Stimulated activated CD4-positive, alpha-beta T cell treated with anti-CD3 and anti-CD28 coated beads, Interleukin-4, amount 100 ng/mL, for 1 hour (primary cell): ENCODE measurements at regions not wholly inside any gene's neighbourhood (a gene's known extent, or its start where the extent isn't known, plus 50 kb on each side); places are given as distances from the start of the nearest gene placed in this dataset.

Experiments used
- DNase-seq: peaks from one replicate; pipeline ENCODE4 v3.0.0-alpha.2; 2020

DNA sequence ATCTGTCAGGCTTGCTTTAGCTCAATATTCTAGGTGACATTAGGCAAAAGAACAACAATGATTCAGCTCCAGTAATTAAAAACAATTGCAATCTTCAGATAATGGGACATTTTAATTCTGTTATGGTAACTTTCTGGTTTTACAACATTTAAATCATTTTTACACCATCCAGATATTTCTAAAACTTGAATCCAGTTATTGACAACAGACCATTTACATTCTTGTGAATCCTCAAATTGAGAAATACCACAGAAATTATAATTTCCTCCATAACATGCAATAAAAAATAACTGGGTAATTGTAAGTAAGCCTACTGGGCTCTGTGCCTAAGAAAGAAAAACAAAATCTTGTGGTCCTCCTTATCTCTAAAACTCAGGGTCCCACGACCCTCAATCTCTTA, 195.0 kb upstream of the S100G start:
- no peak for DNase-seq

DNA sequence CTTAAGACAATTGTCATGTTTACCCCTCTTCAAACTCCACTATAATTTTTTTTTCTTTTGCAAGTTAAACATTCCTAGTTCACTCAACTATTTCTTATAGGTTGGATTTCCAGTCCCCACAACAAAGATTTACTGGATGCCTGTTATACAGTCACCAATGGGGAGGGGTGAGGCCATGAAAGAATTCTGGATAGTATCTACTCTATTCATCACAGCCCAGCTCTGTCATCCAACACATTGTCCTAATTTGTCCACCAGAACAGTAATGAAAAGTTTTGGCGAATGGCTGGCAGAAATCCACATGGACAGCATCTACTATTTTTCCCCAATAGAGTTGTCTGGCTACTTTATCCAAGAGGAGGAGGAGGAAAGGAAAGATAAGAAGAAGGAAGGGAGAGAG, 192.7 kb upstream of the S100G start:
- no peak for DNase-seq

- DNase-seq, result no peak
Measured at GRCh38 chrX:16458208-16458607, 191.8 kb upstream of the S100G start.

DNA sequence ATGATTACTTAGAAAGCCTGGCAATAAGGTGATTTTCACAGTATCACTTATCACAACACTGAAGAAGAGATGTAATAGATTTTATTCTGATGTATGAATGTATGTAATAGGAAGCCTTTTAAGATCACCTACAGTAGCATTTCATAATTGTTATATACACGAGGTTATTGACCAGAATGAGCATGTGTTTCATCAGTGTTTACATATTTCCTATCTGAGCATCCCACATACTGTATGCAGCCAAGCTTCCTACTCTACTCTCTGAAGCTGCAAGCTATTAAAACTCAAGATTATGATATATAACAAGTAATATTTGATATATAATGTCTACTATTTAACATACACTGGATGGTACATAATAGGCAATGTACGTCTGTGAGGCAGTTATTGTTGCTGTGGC, 190.9 kb upstream of the S100G start:
- DNase-seq, result no peak

DNA sequence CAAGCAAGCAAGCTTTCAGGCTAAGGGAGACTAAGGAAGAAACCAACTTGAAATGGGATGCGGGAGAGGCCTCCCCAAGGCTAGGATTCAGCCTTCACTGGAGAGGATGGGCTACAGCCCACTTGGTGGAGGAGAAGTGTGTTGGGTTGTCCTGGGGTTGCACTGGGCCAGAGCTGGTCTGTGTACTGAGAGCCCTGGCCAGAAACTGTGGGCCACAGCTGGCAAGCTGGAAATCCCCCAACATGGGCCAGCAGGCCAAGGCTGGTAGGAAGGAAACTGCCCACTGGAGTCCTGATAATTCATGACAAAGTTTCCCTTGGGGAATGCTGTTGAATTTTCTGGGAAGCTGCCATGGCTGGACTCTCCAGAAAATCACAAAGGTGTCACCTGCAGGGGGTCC, 188.0 kb upstream of the S100G start:
- DNase-seq, result no peak

- DNase-seq, result no peak
Measured at GRCh38 chrX:16462912-16463311, 187.0 kb upstream of the S100G start.

DNA sequence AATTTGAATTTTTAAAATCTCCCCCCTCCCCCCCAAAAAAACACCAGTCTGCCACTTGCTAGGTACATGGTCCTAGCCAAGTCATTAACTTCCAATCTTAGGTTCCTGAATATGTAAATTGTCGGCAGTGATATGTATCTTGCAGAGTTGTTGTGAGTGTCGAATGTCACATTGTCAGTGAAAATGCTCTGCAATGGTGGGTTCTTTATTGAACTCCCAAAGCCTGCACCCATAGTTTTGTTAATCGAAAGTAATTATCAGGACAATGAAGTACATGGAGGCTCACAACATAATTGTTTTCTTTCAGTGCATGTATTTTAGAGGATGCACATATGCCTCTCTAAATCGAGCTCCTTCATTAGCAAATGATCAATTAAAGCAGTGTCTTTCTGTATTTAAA, 185.6 kb upstream of the S100G start:
- no peak for DNase-seq

DNA sequence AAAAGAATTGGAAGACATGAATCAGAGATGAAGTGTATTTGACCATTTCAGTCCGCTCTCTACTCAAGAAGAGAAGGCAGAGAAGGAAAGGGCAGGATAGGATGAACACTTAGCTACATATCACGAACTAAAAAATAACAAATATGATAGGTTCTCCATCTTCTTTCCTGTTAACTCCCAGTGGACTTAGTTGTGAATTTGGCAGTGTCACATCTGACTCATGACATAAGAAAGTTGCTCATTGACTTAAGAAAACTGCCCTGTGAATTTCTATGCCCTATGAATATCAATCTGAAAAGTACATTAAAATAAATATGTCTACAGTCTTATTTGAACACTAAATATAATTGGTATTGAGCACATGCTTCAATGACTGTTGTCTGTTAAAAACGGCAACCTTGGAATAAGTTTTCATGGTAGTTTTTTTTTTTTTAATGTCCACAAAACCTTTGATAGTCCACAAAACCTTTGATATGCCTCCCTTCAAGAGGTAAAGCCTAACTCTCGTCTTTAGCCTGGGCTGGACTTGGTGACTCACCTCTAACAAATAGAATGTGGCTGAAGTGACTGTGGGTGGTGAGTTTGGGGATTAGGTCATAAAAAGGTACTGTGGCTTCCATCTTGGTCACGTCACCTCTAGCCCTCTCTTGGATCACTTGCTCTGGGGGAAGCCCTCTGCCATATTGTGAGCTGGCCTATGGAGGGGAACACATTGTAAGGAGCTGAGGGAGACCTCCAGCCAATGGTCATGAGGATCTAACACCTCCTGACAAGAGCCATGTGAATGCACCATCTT, 184.7 kb upstream of the S100G start:
- DNase-seq, result no peak

- DNase-seq, result no peak
Measured at GRCh38 chrX:16466640-16467432, 183.1 kb upstream of the S100G start.

DNA sequence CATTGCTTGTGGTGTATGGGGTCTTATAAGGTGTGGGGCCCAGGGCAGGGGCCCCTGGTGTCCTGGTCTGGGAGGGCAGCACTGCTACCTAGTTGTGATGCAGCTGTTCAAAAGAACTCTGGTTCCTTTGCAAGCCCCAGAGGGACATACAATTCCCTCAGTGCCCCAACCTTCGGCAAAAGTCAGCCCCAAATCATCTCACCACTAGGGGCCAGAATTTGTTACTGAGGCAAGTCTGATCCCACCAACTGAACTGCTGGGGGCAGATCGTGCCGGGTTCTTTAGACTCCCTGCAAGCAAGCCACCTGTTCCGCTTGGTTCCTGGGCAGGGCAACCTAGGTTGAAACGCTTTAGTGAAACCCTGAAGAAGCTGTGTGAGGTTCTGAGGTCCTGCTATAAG, 180.1 kb upstream of the S100G start:
- DNase-seq, result no peak

DNA sequence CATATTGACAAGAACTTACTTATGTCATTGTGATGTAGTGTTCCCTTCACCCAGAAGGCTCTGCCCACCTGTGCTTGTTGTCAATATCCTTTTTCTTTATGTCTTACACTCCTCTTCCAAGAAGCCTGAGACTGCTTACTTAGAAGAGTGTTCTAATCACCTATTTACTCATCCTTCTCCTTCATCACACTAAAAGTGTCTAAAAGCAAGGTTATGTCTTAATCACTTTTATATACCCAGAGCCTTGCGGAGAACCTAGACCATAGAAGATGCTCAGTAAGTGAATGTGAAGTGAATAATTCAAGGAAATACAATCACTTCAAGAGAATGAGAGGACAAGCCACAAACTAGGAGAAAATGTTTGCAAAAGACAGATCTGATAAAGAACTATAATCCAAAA, 177.6 kb upstream of the S100G start:
- no peak for DNase-seq

GRCh38 chrX:16474511-16474910, 175.4 kb upstream of the S100G start:
- no peak for DNase-seq

DNA sequence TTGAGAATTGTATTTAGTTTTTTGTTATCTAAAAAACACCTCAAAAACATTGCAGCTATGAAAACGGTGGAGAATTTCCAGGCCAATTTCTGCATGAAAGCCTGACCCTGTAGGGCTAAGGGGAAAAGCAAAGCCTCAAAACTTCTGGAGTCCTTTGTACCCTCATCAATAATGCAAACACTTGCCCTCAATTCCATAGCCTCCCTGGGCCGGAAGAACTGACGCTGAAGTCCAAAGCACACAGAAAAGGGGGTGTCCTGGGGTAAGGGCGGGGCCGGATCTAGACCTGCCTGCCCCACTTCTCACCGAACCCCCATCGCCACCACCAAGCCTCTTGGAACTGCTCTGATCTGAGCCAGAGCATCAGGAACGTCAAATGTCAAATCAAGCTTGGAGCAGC, 173.9 kb upstream of the S100G start:
- no peak for DNase-seq

DNA sequence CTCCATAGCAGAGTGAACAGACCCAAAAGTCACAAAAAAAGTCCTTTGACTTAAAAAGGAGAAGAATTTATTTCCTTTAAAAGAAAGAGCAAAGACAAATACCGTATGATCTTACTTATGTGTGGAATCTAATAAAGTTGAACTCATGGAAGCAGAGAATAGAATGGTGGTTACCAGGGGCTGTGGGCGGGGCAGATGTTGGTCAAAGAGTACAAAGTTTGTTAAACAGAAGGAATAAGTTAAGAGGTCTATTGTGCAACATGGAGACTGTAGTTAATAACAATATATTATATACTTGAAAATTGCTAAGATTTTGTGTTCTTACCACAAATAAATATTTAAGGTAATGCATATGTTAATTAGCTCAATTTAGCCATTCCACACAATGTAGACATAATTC, 173.3 kb upstream of the S100G start:
- DNase-seq, result no peak

- DNase-seq, result no peak
Measured at GRCh38 chrX:16479206-16479869, 170.6 kb upstream of the S100G start.

- no peak for DNase-seq
Measured at GRCh38 chrX:16480049-16480448, 169.9 kb upstream of the S100G start.

DNA sequence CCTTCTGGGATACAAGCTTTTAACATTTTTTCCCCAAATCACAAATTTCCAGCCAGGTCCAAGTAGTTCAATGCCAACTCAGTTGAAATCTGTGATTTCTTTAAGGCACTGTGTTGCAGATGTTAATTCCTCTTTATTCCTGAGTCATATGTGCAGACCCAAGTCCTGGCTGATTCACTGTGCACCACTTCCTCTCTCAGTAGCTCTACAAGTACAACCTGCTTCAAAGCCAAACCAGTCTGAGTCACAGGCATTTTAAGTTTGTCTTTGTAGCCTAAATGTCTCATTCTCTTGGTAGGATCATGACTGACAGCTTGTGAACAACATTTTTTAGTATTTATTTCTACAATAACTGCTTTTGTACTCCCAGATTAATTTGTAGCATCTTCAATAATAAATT, 165.6 kb upstream of the S100G start:
- peak; percentile 8 for DNase-seq

DNA sequence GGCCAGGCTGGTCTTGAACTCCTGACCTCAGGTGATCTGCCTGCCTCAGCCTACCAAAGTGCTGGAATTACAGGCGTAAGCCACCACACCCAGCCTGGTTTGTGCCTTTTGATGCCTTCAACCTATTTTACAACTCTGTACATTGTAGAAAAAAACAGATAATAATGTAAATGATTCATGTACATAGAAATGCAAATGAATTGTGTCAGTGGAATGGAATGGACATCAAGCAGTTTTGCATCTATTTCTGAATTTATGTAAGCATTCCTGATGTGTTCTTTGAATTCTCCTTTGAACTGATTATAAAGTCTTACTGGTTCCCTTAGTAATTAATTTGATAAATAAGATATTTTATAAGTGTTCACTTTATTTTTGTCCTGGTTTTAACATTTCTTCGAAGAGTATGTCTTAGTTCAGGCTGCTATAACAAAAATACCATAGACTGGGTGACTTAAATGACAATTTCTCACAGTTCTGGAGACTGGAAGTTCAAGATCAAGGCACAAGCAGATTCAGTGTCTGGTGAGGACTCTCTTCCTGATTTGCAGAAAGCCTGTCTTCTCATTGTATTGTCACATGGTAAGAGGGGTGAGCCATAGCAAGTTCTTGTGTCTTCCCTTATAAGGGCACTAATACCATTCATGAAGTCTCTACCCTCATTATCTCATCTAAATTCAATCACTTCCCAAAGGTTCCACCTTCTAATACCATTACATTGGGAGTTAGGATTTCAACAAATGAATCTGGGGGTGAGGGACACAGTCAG, 162.2 kb upstream of the S100G start:
- DNase-seq, result no peak

GRCh38 chrX:16488959-16489358, 161.0 kb upstream of the S100G start:
- no peak for DNase-seq

- DNase-seq, result no peak
Measured at GRCh38 chrX:16491461-16491860, 158.5 kb upstream of the S100G start.

GRCh38 chrX:16496175-16496574, 153.8 kb upstream of the S100G start:
- no peak for DNase-seq

DNA sequence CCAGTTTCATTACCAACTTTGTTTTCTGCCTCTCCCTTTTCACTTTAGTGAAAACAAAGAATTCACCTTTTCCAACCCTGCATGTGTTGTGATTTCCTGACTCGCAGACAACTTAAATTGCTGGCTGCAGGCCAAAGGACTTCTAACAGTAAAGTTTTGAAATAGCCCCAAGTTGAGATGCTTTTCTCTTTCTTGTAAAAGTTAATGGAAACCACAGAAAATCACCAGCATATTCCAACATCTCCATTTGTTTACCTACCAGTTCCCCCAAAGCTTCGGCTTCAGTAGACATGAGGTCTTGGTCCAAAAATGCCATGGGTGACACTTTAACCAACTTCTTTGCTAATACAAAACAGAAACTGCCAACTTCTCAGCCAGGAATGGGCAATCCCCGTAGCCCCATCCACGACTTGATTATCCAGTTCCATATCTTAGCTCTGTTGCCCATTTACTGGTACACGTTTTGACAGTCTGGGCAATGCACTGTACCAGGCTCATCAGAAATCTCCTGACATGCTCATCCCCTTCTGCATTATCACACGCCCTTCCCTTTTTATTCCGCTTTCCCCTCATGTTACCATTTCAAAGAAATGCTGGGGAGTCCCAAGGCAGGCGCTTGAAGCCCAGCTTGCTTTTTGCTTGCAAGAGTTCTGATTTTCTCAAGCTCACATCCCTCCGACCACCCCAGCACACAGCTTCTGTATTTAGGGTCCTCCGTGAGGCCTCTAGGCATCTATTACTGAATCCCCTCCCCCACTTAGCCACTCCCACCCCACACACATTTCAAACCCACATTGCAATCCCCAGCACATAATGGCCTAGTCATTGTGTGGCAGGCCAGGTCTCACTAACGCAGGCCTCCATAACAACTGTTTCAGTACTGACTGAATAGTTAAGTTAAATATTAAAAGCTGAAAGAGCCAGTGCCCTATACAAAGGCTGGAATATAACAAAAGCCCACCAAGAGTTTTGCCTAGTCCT, 137.9 kb upstream of the S100G start:
- no peak for DNase-seq
